ENCODE measurements at regions not wholly inside any gene's neighbourhood (a gene's known extent, or its start where the extent isn't known, plus 50 kb on each side); places are given as distances from the start of the nearest gene placed in this dataset.

DNA sequence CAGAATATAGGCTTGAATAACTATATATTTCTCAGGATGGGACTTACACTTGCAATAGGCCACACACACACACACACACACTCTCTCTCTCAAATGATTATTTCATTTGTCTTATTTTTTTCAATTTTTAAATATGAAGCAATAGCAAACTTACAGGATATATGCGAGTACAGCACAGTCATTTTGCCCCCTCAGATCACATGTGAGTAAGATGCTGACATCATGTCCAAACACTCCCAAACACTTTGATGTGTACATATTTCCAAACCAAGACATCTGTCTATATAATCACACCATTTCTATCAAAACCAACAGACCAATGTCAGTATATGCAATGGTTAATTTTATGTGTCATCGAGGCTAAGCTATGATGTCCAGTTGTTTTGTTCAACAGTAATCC, 1535.9 kb upstream of the FLRT2 start:
- ChIA-PET CTCF (no interaction called here), POLR2A (no interaction called here)
- ATAC-seq, result no peak
- H3K36me3 ChIP-seq (ENCODE audit: control insufficient read depth, insufficient read depth, low read length), result no peaks in the 10 kb centered on the region
- in situ Hi-C loops (cut with HindIII; ENCODE audit: low pct_unique_long_range_greater_than_20kb, low sequenced_read_pairs) (no loop called here), intact Hi-C loops (cut with micrococcal nuclease; ENCODE audit: unreplicated experiment) (no loop called here)
- no peak overlapping the region for H3K27ac ChIP-seq (ENCODE audit: low read length)
- DNase-seq (ENCODE audit: low read depth, low spot score), result no peak
- H3K27me3 ChIP-seq (ENCODE audit: control insufficient read depth, insufficient read depth, low read length), result no peaks in the 10 kb centered on the region
- H3K9me3 ChIP-seq (ENCODE audit: control insufficient read depth, insufficient read depth, low read depth, low read length), result no peaks in the 10 kb centered on the region
- TF ChIP-seq SIN3A (IDR thresholded peaks at IDR 0.05; ENCODE audit: borderline replicate concordance, insufficient read depth, low read depth, low read length) (no peak), REST (IDR thresholded peaks at IDR 0.05; ENCODE audit: insufficient read depth in 1 of 2, low read depth in 2 of 2, low read length in 1 of 2) (no peak), POLR2AphosphoS5 (IDR thresholded peaks at IDR 0.05; ENCODE audit: low read depth, low read length) (no peak), TCF7L2 (IDR thresholded peaks at IDR 0.05; ENCODE audit: low read depth, low read length) (no peak)
- H3K4me3 ChIP-seq (ENCODE audit: low read depth in 2 of 2, low read length in 2 of 2), result no peak overlapping the region
- no peaks in the 10 kb centered on the region for H3K4me1 ChIP-seq (ENCODE audit: control insufficient read depth, insufficient read depth, low read length)
- no TSS peak for BruUV-seq (replicated peaks)

DNA sequence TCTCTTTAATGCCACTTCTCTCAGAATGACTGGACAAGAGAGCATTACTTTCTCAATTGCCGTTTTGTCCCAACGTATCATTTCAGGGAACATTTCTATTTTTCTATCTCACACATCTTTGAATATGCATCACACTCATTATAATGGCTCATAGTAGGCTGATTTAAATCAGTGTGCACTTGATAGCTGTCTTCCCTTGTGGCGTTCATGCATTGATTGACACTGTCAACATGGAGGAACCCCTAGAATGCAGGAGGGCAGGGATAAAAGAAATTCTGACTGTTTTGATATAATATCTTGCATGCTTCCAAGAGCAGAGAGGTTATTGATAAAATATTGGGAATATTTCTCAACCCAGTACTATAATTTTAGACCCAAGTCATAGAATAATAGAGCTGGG, 1528.9 kb upstream of the FLRT2 start:
- no peaks in the 10 kb centered on the region for H3K27me3 ChIP-seq (ENCODE audit: control insufficient read depth, insufficient read depth, low read length)
- CTCF ChIA-PET, result no interaction called here
- POLR2A ChIA-PET, result no interaction called here

More for the DNA sequence above, 1528.9 kb upstream of the FLRT2 start:
- no peaks in the 10 kb centered on the region for H3K36me3 ChIP-seq (ENCODE audit: control insufficient read depth, insufficient read depth, low read length)
- H3K4me3 ChIP-seq (ENCODE audit: low read depth in 2 of 2, low read length in 2 of 2), result no peak overlapping the region
- no peak overlapping the region for H3K27ac ChIP-seq (ENCODE audit: low read length)
- intact Hi-C loops (cut with micrococcal nuclease; ENCODE audit: unreplicated experiment), result no loop called here
- in situ Hi-C loops (cut with HindIII; ENCODE audit: low pct_unique_long_range_greater_than_20kb, low sequenced_read_pairs), result no loop called here
- H3K4me1 ChIP-seq (ENCODE audit: control insufficient read depth, insufficient read depth, low read length), result no peaks in the 10 kb centered on the region
- no peak for TF ChIP-seq REST (IDR thresholded peaks at IDR 0.05; ENCODE audit: insufficient read depth in 1 of 2, low read depth in 2 of 2, low read length in 1 of 2)
- no peak for TF ChIP-seq SIN3A (IDR thresholded peaks at IDR 0.05; ENCODE audit: borderline replicate concordance, insufficient read depth, low read depth, low read length)
- TF ChIP-seq TCF7L2 (IDR thresholded peaks at IDR 0.05; ENCODE audit: low read depth, low read length), result no peak
- no peak for TF ChIP-seq CTCF (IDR thresholded peaks at IDR 0.05)
- no TSS peak for BruUV-seq (replicated peaks)
- no peak for ATAC-seq
- no peak for DNase-seq (ENCODE audit: low read depth, low spot score)
- H3K9me3 ChIP-seq (ENCODE audit: control insufficient read depth, insufficient read depth, low read depth, low read length), result no peaks in the 10 kb centered on the region
